ENCODE measurements at regions not wholly inside any gene's neighbourhood (a gene's known extent, or its start where the extent isn't known, plus 50 kb on each side); places are given as distances from the start of the nearest gene placed in this dataset.

- intact Hi-C loops (cut with DNase I, micrococcal nuclease), result no loop called here
- POLR2A ChIA-PET, result no interaction called here
- no peak overlapping the region for H3K27ac Mint-ChIP-seq
- ATAC-seq, result no peak
- H3K27me3 Mint-ChIP-seq, result no peaks in the 10 kb centered on the region
- H3K4me1 Mint-ChIP-seq, result no peaks in the 10 kb centered on the region
- H3K9me3 Mint-ChIP-seq (ENCODE audit: low read depth), result no peaks in the 10 kb centered on the region
- no peak overlapping the region for H3K4me3 Mint-ChIP-seq
- H3K36me3 Mint-ChIP-seq (ENCODE audit: low read depth), result no peaks in the 10 kb centered on the region
- DNase-seq, result no peak
- CTCF ChIA-PET, result no interaction called here
Measured at GRCh38 chr3:64895991-64896895, 208.4 kb upstream of the ADAMTS9 start.

GRCh38 chr3:64895106-64895990 is 207.5 kb upstream of the ADAMTS9 start:
- no peaks in the 10 kb centered on the region for H3K4me1 Mint-ChIP-seq
- intact Hi-C loops (cut with DNase I, micrococcal nuclease), result no loop called here
- H3K9me3 Mint-ChIP-seq (ENCODE audit: low read depth), result no peaks in the 10 kb centered on the region

GRCh38 chr3:64894006-64894405 is 206.2 kb upstream of the ADAMTS9 start:
- H3K4me1 Mint-ChIP-seq, result no peaks in the 10 kb centered on the region

More at GRCh38 chr3:64895106-64895990, 207.5 kb upstream of the ADAMTS9 start:
- POLR2A ChIA-PET, result no interaction called here
- Mint-ChIP-seq H3K36me3 (ENCODE audit: low read depth) (no peaks in the 10 kb centered on the region), H3K27ac (no peak overlapping the region), H3K4me3 (no peak overlapping the region), H3K27me3 (no peaks in the 10 kb centered on the region)
- CTCF ChIA-PET, result no interaction called here
- ATAC-seq (no peak), DNase-seq (no peak)

GRCh38 chr3:64892671-64893309 is 205.0 kb upstream of the ADAMTS9 start:
- intact Hi-C loops (cut with DNase I, micrococcal nuclease), result no loop called here
- no peak for DNase-seq
- Mint-ChIP-seq H3K36me3 (ENCODE audit: low read depth) (no peaks in the 10 kb centered on the region), H3K4me1 (no peaks in the 10 kb centered on the region), H3K27ac (no peak overlapping the region), H3K27me3 (no peaks in the 10 kb centered on the region), H3K9me3 (ENCODE audit: low read depth) (no peaks in the 10 kb centered on the region), H3K4me3 (no peak overlapping the region)
- no peak for ATAC-seq
- ChIA-PET CTCF (interaction anchor here (0.7 kb wide), 1 partner anchor 797 kb away, joined by 3 read pairs; no protein-coding TSS in a partner anchor), POLR2A (no interaction called here)

More at GRCh38 chr3:64894006-64894405, 206.2 kb upstream of the ADAMTS9 start:
- POLR2A ChIA-PET, result no interaction called here
- no peaks in the 10 kb centered on the region for H3K27me3 Mint-ChIP-seq
- intact Hi-C loops (cut with DNase I, micrococcal nuclease), result no loop called here
- no peaks in the 10 kb centered on the region for H3K36me3 Mint-ChIP-seq (ENCODE audit: low read depth)
- CTCF ChIA-PET, result no interaction called here
- H3K27ac Mint-ChIP-seq, result no peak overlapping the region
- no peak for ATAC-seq
- no peak overlapping the region for H3K4me3 Mint-ChIP-seq
- DNase-seq, result no peak
- no peaks in the 10 kb centered on the region for H3K9me3 Mint-ChIP-seq (ENCODE audit: low read depth)

GRCh38 chr3:64891021-64891420 is 203.2 kb upstream of the ADAMTS9 start:
- Mint-ChIP-seq H3K4me3 (no peak overlapping the region), H3K36me3 (ENCODE audit: low read depth) (no peaks in the 10 kb centered on the region), H3K4me1 (no peaks in the 10 kb centered on the region), H3K27me3 (no peaks in the 10 kb centered on the region), H3K9me3 (ENCODE audit: low read depth) (peaks cover 7% of the 10 kb centered on the region), H3K27ac (no peak overlapping the region)
- intact Hi-C loops (cut with DNase I, micrococcal nuclease), result no loop called here
- DNase-seq, result no peak
- no peak for ATAC-seq
- ChIA-PET CTCF (no interaction called here), POLR2A (no interaction called here)

GRCh38 chr3:64890466-64890865 is 202.7 kb upstream of the ADAMTS9 start:
- Mint-ChIP-seq H3K4me3 (no peak overlapping the region), H3K36me3 (ENCODE audit: low read depth) (no peaks in the 10 kb centered on the region), H3K27me3 (no peaks in the 10 kb centered on the region), H3K4me1 (no peaks in the 10 kb centered on the region), H3K9me3 (ENCODE audit: low read depth) (peaks cover 7% of the 10 kb centered on the region), H3K27ac (no peak overlapping the region)
- DNase-seq (no peak), ATAC-seq (no peak)
- intact Hi-C loops (cut with DNase I, micrococcal nuclease), result no loop called here
- ChIA-PET POLR2A (no interaction called here), CTCF (no interaction called here)

- ChIA-PET POLR2A (no interaction called here), CTCF (no interaction called here)
- no peak for ATAC-seq
- Mint-ChIP-seq H3K27ac (no peak overlapping the region), H3K36me3 (ENCODE audit: low read depth) (no peaks in the 10 kb centered on the region), H3K4me1 (no peaks in the 10 kb centered on the region), H3K27me3 (no peaks in the 10 kb centered on the region), H3K9me3 (ENCODE audit: low read depth) (peaks cover 7% of the 10 kb centered on the region), H3K4me3 (no peak overlapping the region)
- DNase-seq, result no peak
- intact Hi-C loops (cut with DNase I, micrococcal nuclease), result no loop called here
Measured at GRCh38 chr3:64890006-64890405, 202.2 kb upstream of the ADAMTS9 start.

- POLR2A ChIA-PET, result no interaction called here
- Mint-ChIP-seq H3K36me3 (ENCODE audit: low read depth) (no peaks in the 10 kb centered on the region), H3K4me3 (no peak overlapping the region), H3K4me1 (no peaks in the 10 kb centered on the region), H3K27ac (no peak overlapping the region), H3K27me3 (no peaks in the 10 kb centered on the region), H3K9me3 (ENCODE audit: low read depth) (peaks cover 7% of the 10 kb centered on the region)
- CTCF ChIA-PET, result no interaction called here
- intact Hi-C loops (cut with DNase I, micrococcal nuclease), result no loop called here
- no peak for DNase-seq
- no peak for ATAC-seq
Measured at GRCh38 chr3:64888840-64889392, 201.1 kb upstream of the ADAMTS9 start.

GRCh38 chr3:64888165-64888564 is 200.4 kb upstream of the ADAMTS9 start:
- Mint-ChIP-seq H3K9me3 (ENCODE audit: low read depth) (peaks cover 7% of the 10 kb centered on the region), H3K4me3 (no peak overlapping the region), H3K36me3 (ENCODE audit: low read depth) (no peaks in the 10 kb centered on the region), H3K27ac (no peak overlapping the region), H3K27me3 (no peaks in the 10 kb centered on the region), H3K4me1 (no peaks in the 10 kb centered on the region)
- ATAC-seq (no peak), DNase-seq (no peak)
- ChIA-PET POLR2A (no interaction called here), CTCF (no interaction called here)
- intact Hi-C loops (cut with DNase I, micrococcal nuclease), result no loop called here

- Mint-ChIP-seq H3K4me1 (no peaks in the 10 kb centered on the region), H3K27ac (no peak overlapping the region), H3K9me3 (ENCODE audit: low read depth) (peaks cover 7% of the 10 kb centered on the region), H3K27me3 (no peaks in the 10 kb centered on the region), H3K36me3 (ENCODE audit: low read depth) (no peaks in the 10 kb centered on the region), H3K4me3 (no peak overlapping the region)
- POLR2A ChIA-PET, result no interaction called here
- CTCF ChIA-PET, result no interaction called here
- intact Hi-C loops (cut with DNase I, micrococcal nuclease), result no loop called here
- no peak for ATAC-seq
- DNase-seq, result no peak
Measured at GRCh38 chr3:64885055-64885454, 197.3 kb upstream of the ADAMTS9 start.

- peaks cover 7% of the 10 kb centered on the region for H3K9me3 Mint-ChIP-seq (ENCODE audit: low read depth)
- no peaks in the 10 kb centered on the region for H3K27me3 Mint-ChIP-seq
- CTCF ChIA-PET, result no interaction called here
- intact Hi-C loops (cut with DNase I, micrococcal nuclease), result no loop called here
- no peaks in the 10 kb centered on the region for H3K4me1 Mint-ChIP-seq
- H3K27ac Mint-ChIP-seq, result no peak overlapping the region
- H3K36me3 Mint-ChIP-seq (ENCODE audit: low read depth), result no peaks in the 10 kb centered on the region
- H3K4me3 Mint-ChIP-seq, result no peak overlapping the region
- ATAC-seq (no peak), DNase-seq (no peak)
- POLR2A ChIA-PET, result no interaction called here
Measured at GRCh38 chr3:64884536-64884935, 196.7 kb upstream of the ADAMTS9 start.
